Activated CD8-positive, alpha-beta memory T cell treated with anti-CD3 and anti-CD28 coated beads, Interleukin-2, amount 50 U/mL, for 48 hours (primary cell): ENCODE measurements at regions not wholly inside any gene's neighbourhood (a gene's known extent, or its start where the extent isn't known, plus 50 kb on each side); places are given as distances from the start of the nearest gene placed in this dataset.
"Not testable (repeated sequence)": the region's sequence is repeated elsewhere in the genome, so short reads cannot be mapped to it uniquely, and the experiment has no call there.

Source experiments
- DNase-seq: peaks from one replicate; pipeline ENCODE4 v3.0.0-alpha.2; 2020

DNA sequence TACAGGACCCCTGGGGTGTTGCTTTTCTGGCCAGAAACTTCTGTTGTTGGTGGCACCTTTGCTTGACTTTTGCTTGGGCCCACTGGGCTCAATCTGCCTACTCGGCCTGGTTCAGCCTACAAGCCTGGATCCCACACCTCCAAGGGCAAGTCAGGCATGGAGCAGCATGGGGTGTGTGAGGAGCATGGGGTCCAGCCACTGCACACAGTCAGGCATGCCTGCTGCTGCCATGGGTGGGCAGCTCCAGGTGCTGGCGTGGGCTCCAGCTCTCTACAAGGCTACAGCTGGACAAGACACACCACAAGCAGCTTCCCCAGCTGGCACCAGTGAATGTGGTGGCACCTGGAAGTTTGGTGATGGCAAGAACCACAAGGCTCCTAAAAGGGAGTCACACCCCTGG, 1683.1 kb upstream of the ADGRL3 start:
- DNase-seq, result no peak

DNA sequence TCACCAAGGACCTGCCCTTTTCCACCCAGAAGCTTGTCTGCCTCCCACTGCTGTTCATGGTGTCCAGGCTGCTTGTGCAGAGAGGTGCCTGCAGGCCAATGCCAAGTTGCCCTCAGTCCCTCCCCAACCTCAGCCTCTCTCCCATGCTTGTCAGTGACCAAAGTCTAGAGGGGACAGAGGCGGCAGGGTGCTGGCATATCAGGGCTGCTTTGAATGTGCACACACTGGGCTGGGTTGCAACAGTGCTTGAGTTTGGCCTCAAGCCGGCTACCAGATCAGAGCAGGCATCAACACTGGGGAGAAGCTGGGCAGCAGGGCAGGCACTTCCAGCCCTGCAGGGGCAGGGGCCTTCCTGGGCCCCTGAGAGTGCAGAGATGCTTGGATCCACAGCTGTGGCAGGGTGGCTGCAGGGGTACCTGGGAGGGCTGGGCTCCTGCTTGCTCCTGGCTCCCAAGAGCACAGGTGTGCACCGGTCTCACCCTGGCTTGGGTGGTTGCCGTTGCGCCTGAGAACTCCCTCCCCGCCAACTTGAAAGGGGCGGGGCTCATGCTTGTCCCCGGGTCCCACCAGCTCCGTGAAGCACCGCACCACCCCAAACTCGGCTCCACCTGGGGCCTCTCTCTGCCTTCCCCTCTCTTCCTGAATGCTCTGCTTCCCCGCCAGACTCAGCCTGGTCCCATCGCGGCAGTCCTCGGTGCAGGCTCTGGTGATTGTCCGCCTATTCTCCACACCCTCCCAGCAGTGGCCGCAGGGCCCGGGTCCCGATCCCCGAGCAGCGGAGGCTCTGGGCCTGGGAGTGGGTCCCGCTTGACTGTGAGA, 1681.9 kb upstream of the ADGRL3 start:
- no peak for DNase-seq

DNA sequence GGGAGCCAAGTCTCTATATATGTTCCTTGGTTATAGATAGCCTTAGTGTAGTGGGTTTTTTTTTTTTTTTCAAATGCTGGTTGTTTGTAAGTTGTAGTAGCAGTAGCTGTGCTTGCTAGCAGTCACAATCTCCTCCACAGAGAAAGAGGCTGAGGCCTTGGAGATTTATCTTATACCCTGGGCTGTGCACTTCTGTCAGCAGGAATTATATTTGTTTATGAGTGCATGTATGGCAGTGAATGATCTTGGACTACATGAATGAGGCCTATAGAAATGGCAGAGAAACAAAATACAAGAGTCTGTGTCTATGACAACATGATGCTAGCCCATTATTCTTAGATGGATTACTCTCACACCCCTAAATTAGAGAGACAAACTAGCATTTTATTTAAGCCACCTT, 1674.2 kb upstream of the ADGRL3 start:
- no peak for DNase-seq

DNA sequence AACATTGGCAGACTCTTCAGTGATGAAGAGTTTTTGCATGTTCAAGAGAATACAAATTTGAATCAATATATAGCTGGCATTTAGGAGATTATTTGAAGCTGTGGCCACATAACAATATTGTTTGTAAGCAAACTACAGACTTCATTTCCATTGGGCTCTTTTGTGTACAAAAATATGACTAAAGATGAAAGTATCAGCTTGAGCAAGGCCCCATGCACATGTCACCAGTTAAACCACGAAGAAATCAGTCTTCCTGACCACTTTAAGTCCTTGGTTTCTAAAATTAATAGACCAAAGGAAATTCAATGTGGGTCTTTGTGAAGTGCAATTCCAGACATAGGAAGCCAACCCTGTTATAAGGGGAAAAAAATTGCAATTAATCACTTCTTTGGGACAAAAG, 1664.6 kb upstream of the ADGRL3 start:
- no peak for DNase-seq

DNA sequence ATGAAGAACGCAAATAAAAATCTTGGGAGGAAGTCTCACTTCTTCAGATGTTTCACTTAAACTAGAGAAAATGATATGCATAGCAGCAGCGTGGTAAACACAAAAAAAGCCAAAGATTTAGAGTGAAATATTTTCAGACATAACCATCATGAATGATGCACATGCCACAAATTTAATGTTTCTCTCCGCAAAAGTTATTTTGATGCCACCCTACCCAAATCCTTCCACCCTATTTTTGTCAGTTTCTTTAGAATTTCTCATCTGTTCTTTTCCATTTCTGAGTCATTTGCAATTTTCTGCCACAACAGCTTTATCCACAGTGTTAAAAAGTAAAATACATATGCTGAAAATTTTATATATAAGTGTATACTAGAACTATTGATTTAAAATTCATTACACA, 1663.7 kb upstream of the ADGRL3 start:
- DNase-seq, result no peak

DNA sequence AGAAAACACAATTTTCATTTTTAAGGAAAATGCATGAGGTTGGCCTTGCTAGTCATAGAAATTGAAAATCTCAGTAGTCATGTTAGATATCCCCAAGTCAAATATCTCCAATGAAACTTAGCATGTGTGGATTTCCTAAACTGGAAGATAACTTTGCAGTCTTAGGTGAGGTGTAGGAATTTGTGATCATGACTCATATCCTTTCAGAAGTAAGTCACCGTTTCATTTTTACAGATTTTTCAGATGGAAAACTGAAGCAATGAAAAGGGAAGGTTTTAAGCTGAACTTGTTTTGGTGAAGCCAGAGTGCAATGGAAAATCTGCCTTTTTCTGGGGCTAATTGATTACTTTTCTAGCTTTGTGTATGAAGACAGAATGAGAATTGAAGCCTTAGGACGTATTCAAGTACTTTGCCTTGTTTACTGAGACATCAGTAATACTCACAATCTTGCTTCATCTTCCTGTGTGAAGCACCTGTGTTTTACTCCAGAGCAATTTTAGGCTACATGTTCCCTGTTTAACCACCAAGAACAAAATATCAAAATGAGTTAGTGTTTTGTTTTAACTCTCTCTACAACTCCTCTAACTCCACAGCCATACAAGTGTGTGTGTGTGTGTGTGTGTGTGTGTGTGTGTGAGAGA, 1662.8 kb upstream of the ADGRL3 start:
- no peak for DNase-seq

DNA sequence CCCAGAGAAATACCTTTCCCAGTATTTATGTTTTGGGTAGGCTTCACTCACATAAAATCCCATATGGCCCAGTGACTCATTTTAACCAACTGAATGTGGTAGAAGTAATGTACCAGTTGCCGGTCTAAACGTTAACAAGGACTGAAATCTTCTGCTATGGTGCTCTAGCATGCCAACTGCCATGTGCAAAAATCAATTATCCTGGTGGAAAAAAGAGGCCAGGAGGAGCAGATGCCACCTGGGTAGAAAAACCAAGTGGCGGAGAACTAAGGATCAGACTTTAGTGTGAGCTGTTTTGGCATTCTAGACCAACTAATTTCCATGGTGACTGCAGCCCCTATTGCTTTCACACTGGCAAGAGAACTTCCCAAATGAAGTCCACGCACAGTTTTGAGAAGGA, 1660.7 kb upstream of the ADGRL3 start:
- no peak for DNase-seq

DNA sequence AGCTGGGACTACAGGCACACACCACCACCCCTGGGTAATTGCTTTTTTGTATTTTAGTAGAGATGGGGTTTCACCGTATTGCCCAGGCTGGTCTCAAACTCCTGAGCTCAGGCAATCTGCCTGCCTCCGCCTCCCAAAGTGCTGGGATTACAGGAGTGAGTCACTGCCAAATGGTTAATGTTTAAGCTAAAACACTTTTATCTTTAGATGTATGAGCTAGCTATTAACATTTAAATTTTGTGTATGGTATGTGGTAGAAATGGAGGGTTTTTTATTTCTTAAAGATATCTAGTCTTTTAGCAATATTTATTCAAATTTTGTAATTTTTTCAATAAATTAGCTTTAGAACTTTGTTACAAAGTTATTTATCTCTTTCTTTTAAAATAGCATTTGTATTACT, 1659.8 kb upstream of the ADGRL3 start:
- no peak for DNase-seq

DNA sequence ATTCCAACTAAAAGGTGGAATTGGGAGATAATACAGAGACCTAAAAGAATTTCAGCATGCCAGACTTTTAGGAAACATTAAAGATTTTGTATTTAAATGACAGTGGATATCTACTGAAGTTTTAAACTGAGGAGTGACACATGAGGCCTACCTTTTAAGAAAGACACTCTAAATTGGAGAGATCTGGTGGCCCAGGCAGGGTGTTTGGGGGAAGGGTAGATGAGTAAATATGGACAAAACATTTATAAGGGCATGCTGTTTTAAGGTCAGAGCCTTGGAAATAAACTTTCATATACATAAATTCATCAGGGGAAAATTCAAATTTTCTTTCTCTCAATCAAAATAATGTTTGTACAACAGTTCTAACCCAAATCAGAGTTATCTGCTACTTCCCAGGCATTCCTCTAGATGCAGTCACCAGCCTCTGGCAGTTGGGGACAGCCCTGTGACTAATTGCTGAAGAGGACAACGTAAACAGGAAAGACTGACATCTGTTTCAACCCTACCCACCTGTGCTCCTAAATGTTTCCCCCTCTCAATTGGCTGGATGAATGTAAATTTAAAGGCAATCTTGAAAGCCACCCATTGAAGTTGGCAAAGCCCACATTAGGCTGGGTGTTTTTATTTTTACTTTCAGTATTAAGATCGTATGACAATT, 1646.9 kb upstream of the ADGRL3 start:
- no peak for DNase-seq

DNA sequence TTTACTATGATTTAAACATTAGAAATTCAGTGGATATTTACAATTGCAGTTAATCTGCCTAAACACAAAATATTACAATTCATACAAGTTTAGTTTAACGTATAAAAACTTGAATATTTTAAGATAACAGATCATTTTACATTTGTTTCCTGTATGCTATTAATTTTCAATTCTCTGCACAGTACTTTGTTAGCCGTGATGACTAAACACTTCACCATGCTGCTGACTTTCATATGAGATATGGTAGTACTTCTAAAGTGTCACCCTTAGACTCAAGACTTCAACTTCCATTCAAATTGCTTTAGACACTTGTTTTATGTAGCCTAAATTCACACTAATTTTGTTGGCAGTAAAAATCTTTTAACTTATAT, 1646.4 kb upstream of the ADGRL3 start:
- DNase-seq, result no peak

DNA sequence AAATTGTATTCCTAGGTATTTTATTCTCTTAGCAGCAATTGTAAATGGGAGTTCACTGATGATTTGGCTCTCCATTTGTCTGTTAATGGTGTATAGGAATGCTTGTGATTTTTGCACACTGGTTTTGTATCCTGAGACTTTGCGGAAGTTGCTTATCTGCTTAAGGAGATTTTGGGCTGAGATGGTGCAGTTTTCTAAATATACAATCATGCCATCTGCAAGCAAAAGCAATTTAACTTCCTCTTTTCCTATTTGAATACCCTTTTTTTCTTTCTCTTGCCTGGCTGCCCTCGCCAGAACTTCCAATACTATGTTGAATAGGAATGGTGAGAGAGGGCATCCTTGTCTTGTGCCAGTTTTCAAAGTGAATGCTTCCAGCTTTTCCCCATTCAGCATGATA, 1643.9 kb upstream of the ADGRL3 start:
- not testable (repeated sequence) for DNase-seq

DNA sequence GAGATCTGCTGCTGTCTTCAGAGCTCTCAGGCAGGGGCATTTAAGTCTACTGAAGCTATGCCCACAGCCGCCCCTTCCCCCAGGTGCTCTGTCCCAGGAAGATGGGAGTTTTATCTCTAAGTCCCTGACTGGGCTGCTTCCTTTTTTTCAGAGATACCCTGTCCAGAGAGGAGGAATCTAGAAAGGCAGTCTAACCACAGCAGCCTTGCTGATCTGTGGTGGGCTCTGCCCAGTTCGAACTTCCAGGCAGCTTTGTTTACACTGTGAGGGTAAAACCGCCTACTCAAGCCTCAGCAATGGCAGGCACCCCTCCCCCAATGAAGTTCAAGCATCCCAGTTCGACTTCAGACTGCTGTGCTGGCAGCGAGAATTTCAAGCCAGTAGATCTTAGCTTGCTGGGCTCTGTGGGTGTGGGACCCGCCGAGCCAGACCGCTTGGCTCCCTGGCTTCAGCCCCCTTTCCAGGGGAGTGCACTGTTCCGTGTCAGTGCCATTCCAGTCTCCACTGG, 1639.9 kb upstream of the ADGRL3 start:
- not testable (repeated sequence) for DNase-seq

DNA sequence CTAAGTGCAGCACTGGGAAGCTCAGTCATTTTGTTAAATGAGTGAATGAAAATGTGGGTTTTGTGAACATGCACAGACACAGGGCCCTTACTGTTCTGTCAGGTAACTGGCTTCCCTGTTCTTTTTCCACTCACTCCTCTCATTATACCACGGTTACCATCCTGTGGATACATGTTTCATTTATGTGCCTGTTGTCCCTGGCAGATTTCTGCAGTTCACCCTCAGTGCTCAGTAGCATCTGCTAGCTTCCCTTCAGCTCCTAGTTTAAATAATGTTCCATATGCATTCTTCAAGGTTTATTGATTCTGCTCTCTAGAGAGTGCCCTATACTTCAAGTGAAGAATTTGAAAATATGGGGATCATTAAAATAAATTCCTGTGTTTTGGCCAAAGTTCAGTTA, 1634.3 kb upstream of the ADGRL3 start:
- DNase-seq, result no peak

DNA sequence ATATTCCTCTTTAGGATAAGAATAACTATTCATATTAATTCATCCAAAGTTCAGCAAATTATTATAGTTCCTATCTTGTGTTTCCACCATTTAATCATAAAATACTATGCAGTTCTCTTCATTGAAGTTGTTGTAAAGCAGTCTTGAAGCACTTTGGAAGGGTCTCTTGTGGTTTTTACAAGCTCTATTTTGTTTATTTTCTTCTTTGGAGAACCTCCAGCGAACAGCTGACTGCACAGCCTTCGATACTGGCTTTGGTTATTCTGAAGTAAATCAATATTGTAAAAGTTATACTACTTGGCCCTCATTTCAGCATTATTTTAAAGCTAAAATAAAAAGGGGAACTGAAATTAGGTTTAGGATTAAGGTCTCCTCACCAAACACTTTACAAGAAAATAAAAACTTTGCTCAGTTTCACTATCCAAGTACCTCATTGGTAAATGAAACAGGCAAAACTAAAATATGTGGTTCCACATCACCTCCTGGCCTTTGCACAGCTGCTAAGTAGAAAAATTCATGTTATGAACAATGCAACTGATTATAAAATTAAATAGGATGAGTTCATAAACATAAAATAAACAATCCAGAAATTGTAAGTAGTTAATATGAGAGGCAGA, 1629.2 kb upstream of the ADGRL3 start:
- no peak for DNase-seq

DNA sequence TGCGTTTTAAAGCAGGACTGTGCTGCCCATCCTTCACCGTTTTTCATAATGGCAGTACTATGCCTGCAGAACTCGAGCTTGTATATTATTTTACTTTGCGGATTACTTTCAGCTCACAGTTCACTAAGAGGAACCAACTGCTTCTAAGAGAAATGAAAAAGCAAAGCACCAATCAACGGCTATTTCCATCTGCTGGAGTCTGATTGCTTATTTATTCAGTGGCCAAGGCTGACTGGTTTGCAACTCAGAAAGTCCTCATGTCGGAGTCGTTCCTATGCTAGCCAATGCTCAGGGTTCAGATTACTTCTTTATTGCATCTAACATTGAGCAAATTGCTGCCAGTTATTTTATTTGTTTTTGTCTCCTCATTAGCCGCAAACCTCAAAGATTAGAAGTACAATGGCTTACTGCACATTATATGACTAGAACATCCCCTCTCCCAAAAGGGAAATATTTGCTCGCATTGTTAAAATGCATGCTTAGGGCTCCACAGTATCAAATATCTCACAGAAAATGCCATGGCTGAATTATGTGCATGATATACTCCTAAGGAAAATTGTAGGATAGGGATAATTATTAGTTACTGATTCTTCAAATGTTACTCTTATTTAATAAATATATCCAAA, 1628.2 kb upstream of the ADGRL3 start:
- DNase-seq, result no peak

DNA sequence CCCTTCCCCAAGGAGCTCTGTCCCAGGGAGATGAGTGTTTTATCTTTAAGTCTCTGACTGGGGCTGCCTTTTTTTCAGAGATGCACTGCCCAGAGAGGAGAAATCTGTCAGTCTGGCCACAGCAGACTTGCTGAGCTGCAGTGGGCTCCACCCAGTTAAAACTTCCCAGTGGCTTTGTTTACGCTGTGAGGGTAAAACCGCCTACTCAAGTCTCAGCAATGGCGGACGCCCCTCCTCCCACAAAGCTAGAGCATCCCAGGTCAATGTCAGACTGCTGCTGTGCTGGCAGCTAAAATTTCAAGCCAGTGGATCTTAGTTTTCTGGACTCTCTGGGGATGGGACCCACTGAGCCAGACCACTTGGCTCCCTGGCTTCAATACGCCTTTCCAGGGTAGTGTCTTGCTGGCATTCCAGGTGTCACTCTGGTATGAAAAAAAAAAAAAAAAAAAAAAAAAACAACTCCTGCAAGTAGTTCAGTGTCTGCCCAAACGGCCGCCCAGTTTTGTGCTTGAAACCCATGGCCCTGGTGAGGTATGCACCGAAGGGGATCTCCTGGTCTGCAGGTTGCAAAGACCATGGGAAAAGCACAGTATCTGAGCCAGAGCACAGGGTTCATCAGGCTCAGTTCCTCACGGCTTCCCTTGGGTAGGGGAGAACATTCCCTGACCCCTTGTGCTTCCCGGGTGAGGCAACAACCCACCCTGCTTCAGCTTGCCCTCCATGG, 1616.1 kb upstream of the ADGRL3 start:
- DNase-seq, result no peak

DNA sequence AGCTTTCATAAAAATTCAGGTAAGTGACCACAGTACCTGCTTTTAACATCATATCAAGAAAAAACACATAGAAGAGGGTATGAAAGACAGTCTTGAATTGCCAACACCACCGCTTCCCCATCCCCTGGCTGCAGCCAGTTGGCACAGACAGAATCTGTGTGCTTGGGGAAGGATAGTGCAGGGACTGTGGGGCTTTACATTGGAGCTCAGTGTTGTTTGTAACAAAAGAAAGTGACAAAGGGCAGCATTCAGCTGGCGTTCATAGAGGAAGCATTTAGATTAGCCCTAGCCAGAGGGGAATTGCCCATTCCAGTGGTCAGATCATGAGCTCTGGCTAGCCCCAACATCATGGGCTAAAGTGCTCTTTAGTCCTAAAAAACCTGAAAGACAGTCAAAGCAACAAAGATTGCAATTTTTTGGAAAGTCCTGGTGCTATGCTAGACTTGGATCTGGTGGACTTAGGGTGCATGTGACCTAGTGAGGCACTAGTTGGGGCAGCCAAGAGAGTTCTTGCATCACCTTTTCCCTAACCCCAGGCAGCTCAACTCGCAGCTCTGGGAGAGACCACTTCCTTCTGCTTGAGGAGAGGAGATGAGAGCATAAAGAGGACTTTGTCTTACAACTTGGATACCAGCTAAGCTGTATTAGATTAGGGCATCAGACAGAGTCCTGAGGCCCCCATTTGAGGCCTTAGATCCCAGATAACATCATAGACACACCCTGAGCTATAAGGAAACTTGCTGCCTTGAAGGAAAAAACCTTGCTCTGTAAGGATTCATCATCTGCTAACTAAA, 1602.4 kb upstream of the ADGRL3 start:
- DNase-seq, result no peak

DNA sequence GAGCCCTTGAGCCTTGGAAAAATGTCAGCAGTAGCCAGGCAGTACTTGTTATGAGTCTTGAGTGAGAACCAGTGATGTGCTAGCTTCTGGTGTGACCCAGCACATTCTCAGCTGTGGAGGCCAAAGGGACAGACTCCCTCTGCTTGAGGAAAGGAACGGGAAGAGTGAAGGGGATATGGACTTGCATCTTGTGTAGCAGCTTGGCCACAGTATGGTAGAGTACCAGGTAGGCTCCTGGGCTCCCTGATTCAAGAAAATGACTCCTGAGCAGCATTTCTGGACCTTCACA, 1601.9 kb upstream of the ADGRL3 start:
- DNase-seq, result no peak

DNA sequence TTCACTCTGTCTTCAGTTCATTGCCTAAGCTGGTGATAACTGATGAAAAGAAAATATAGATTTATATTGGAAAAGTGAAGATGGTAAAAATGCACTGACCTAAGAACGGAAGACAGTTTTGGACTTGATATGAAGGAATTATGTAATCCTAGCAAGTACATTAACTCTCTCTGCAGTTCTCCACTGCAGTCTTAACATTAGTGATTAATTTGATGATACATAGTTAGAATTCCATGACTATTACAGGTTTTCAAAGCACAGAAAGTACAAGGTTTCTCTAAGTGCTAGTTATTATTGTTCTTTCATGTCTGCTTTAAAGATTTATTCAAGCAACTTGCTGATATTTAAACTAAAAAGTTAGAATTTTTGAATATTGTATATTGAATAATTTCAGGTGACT, 1591.7 kb upstream of the ADGRL3 start:
- DNase-seq, result no peak

DNA sequence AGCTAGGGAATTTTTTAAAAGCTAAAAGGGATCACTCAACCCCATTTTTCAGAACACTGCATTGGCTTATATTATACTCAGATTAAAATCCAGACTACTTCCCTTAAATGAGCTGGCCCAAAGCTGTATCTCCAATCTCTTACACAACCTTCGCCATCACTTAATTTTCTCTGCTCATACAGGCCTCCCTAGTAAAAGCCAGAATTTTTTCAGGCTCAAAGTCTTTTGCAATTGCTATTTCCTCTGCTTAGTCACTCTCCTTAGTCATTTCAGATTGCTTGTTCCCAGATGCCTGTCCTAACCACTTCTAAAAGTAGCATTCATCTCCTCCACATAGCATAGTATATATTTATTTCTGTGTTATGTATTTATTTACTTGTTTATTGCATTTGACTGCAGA, 1587.9 kb upstream of the ADGRL3 start:
- DNase-seq, result no peak

DNA sequence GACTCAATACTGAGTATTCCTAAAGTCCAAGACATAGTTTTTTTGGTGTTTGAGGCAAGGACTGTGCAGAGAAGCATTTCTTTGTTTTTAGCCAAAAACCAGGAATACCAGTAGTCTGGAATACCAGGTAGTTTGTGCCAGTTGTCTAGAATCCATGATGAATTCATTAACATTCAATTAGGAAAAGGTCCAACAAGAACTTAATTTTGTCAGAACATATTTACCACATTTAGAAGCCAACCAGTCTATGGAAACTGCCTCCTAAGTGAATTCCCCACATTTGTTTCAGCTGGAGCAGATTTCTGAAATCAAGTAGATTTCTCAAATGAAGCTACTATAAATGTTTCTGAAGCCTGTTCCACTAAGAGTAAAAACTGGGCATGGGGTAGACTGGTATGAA, 1584.8 kb upstream of the ADGRL3 start:
- DNase-seq, result no peak

DNA sequence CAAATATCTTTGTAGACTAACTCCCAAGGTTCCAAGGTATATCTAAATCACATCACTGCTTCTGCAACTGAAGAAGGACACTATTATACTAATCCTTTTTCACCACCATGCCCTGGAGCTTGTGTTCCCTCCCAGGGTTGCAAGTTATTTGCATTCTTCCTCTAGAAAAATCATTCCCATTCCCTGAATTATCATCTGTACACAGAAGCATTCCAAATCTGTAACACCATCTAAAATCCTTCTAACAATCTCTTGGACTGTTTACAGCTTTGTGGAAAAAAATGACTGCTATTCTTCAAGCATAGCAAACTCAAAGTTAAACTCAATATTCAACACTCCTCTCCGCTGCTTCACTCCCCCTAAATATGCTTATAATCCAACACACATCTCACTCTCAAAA, 1570.8 kb upstream of the ADGRL3 start:
- DNase-seq, result no peak
